PC-3 (cell line): ENCODE measurements at regions not wholly inside any gene's neighbourhood (a gene's known extent, or its start where the extent isn't known, plus 50 kb on each side); places are given as distances from the start of the nearest gene placed in this dataset.

Source experiments
- CTCF ChIP-seq: fragments of 300-600 bp; sonication (generic); conservative IDR thresholded peaks from 2 replicates; pipeline ENCODE4 v1.5.1; 2017; ENCODE audit warnings: antibody characterized with exemption, low read depth, mild to moderate bottlenecking, low read length
- EZH2 ChIP-seq: fragments of 300-600 bp; sonication (generic); IDR thresholded peaks from one replicate; pipeline ENCODE4 v1.6.1; 2017; ENCODE audit warnings: antibody characterized with exemption, mild to moderate bottlenecking, low read length; ENCODE audit not compliant: unreplicated experiment
- EZH2phosphoT487 ChIP-seq: fragments of 300-600 bp; sonication (generic); IDR thresholded peaks from 2 replicates; pipeline ENCODE4 v1.6.1; 2018; ENCODE audit warnings: mild to moderate bottlenecking, antibody characterized with exemption, low read length, borderline replicate concordance

- TF ChIP-seq EZH2 (no peak), CTCF (no peak), EZH2phosphoT487 (no peak)
Observed at GRCh38 chr11:130611791-130612251, 163.4 kb downstream of the ADAMTS15 start.
